SU-DHL-6 (cell line): ENCODE measurements at regions not wholly inside any gene's neighbourhood (a gene's known extent, or its start where the extent isn't known, plus 50 kb on each side); places are given as distances from the start of the nearest gene placed in this dataset.

Experiments
- H2AFZ ChIP-seq: fragments of 200-600 bp; sonication (generic); 2 replicates; pipeline ENCODE4 v1.6.1; 2014; ENCODE audit warnings: low read depth, mild to moderate bottlenecking, moderate library complexity, mixed read lengths, antibody characterized with exemption, low read length; ENCODE audit not compliant: severe bottlenecking
- H3F3A ChIP-seq: fragments of 200-600 bp; shearing (Covaris generic); 2 replicates; pipeline ENCODE4 v1.6.0; 2016; ENCODE audit warnings: antibody characterized with exemption, mild to moderate bottlenecking; ENCODE audit not compliant: insufficient read depth
- H3K27ac ChIP-seq: fragments of 200-600 bp; sonication (generic); 2 replicates; pipeline ENCODE4 v1.5.1; 2016; ENCODE audit warnings: low read depth, mild to moderate bottlenecking, low read length, moderate library complexity, mixed read lengths
- H3K27me3 ChIP-seq: fragments of 200-600 bp; sonication (generic), shearing (Covaris generic); 2 replicates; pipeline ENCODE4 v1.6.0; 2014; ENCODE audit warnings: mild to moderate bottlenecking, low read length
- H3K36me3 ChIP-seq: fragments of 200-600 bp; sonication (generic); 2 replicates; pipeline ENCODE4 v1.6.1; 2014; ENCODE audit warnings: mild to moderate bottlenecking, low read length, mixed read lengths
- H3K4me2 ChIP-seq: fragments of 300-600, 200-600 bp; shearing (Covaris generic), sonication (generic); 2 replicates; pipeline ENCODE4 v1.6.0; 2014; ENCODE audit warnings: low read length, low read depth, mild to moderate bottlenecking; ENCODE audit not compliant: poor library complexity, severe bottlenecking
- H3K4me3 ChIP-seq: fragments of 200-600 bp; sonication (generic); 2 replicates; pipeline ENCODE4 v1.5.1; 2014; ENCODE audit warnings: antibody characterized with exemption, low read length, mild to moderate bottlenecking, mixed read lengths; ENCODE audit not compliant: insufficient read depth, poor library complexity, severe bottlenecking
- H3K79me2 ChIP-seq: fragments of 200-600 bp; sonication (generic); 2 replicates; pipeline ENCODE4 v1.6.1; 2014; ENCODE audit warnings: mild to moderate bottlenecking, low read length, moderate library complexity; ENCODE audit not compliant: insufficient read depth
- H3K9ac ChIP-seq: fragments of 200-600 bp; sonication (generic); 2 replicates; pipeline ENCODE4 v1.7.0; 2014; ENCODE audit warnings: mild to moderate bottlenecking, low read length
- H3K9me2 ChIP-seq: fragments of 200-600 bp; sonication (generic); replicated peaks from 2 replicates; pipeline ENCODE4 v1.6.1; 2014; ENCODE audit warnings: low read length; ENCODE audit not compliant: insufficient read depth
- H3K9me3 ChIP-seq: fragments of 200-600 bp; sonication (generic); 2 replicates; pipeline ENCODE4 v1.6.1; 2014; ENCODE audit warnings: low read length, mixed read lengths; ENCODE audit not compliant: insufficient read depth
- H4K20me1 ChIP-seq: fragments of 200-600 bp; sonication (generic); 2 replicates; pipeline ENCODE4 v1.6.1; 2014; ENCODE audit warnings: low read depth, mild to moderate bottlenecking, antibody characterized with exemption, low read length, moderate library complexity, mixed read lengths
- CTCF ChIP-seq: fragments of 200-600 bp; sonication (generic); IDR thresholded peaks from one replicate; pipeline ENCODE4 v1.5.1; 2017; ENCODE audit warnings: antibody characterized with exemption, mild to moderate bottlenecking, low read length, moderate library complexity; ENCODE audit not compliant: insufficient read depth, poor library complexity, severe bottlenecking
- EZH2phosphoT487 ChIP-seq: fragments of 200-600 bp; sonication (generic), shearing (Covaris generic); conservative IDR thresholded peaks from 2 replicates; pipeline ENCODE4 v1.6.1; 2018; ENCODE audit warnings: mild to moderate bottlenecking, antibody characterized with exemption, low read length, moderate library complexity, mixed read lengths

DNA sequence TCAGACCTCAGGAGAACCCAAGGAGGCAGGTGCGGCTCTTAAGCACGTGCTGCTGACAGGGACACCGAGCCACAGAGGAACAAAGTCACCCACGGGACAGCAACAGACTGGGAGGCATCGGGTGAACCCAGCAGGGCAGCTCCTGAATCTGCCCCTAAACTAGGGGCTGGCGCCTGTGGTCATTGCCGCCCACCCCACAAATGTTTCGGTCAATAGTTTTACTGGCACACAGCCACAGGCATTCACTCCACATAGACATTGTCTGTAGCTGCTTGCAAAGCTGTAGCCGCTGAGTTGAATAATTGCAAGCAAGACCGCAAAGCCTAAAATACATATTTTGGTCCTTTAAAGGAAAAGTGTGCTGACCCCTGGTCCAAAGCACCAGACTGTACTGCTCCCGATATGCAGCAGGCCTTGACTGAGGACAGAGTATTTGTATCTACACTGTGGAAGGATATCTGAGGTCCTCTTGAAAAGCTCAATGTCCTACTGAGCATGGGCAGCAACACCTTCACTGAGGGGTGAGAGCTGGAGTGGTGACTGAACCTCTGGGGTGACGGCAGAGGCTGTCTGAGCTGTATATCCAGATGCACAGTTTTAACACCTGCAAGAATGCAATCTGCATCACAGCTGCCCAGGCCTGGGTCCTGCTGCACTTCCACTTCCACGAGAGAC, 310.3 kb downstream of the THBS2 start:
- H3K9me2 ChIP-seq = no peaks in the 10 kb centered on the region
- H3K27me3 ChIP-seq = no peaks in the 10 kb centered on the region
- H4K20me1 ChIP-seq = no peaks in the 10 kb centered on the region
- no peaks in the 10 kb centered on the region for H3K9me3 ChIP-seq
- no peak overlapping the region for H2AFZ ChIP-seq
- no peaks in the 10 kb centered on the region for H3F3A ChIP-seq
- H3K36me3 ChIP-seq = no peaks in the 10 kb centered on the region
- no peak overlapping the region for H3K27ac ChIP-seq
- TF ChIP-seq CTCF (no peak), EZH2phosphoT487 (no peak)
- no peaks in the 10 kb centered on the region for H3K79me2 ChIP-seq
- H3K4me2 ChIP-seq = no peak overlapping the region
- no peak overlapping the region for H3K4me3 ChIP-seq
- no peak overlapping the region for H3K9ac ChIP-seq

DNA sequence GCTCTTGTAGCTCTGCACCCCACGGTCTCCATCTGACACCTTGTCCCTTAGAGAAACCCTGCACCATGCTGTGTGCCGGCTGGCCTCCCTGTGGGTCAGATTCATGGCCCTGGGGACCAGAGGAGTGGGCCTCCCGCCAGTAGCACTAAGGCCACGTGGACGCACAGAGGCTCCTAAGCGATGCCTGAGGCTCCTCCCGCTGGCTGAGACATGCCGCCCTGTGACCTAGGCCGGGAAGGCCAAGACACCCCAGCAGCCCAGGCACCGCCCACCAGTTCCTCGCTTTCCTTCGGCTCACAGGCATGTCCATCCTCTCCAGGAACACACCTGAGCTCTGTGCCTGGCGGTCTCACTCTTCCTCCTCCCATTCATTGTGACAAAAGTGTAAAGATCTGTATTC, 311.0 kb downstream of the THBS2 start:
- H3K4me2 ChIP-seq = no peak overlapping the region
- H3K9me2 ChIP-seq = no peaks in the 10 kb centered on the region
- no peaks in the 10 kb centered on the region for H3F3A ChIP-seq
- TF ChIP-seq CTCF (no peak), EZH2phosphoT487 (no peak)
- H3K27ac ChIP-seq = no peak overlapping the region
- H4K20me1 ChIP-seq = no peaks in the 10 kb centered on the region
- H3K4me3 ChIP-seq = no peak overlapping the region
- no peaks in the 10 kb centered on the region for H3K9me3 ChIP-seq
- no peaks in the 10 kb centered on the region for H3K27me3 ChIP-seq
- H3K9ac ChIP-seq = no peak overlapping the region
- H3K36me3 ChIP-seq = no peaks in the 10 kb centered on the region
- H3K79me2 ChIP-seq = no peaks in the 10 kb centered on the region
- no peak overlapping the region for H2AFZ ChIP-seq

DNA sequence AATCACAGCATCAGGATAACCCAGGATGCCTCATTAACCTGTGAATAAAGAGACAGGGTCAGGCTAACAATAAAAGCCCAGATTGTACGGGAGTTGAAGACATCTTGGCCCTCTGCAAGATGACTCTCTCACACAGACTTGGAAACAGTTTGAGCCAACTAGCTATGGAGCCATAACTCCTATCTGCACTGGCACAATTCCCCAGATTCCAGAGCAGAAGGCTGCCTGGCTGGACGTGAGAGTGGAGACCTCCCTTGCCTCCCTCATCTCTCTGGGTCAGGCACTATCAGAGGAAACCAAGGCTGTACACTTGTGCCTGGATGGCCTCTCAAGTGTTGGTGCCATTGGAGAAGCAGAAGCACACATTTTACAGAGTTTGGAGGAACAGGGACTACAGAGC, 312.6 kb downstream of the THBS2 start:
- H3K9me3 ChIP-seq = no peaks in the 10 kb centered on the region
- H2AFZ ChIP-seq = no peak overlapping the region
- no peaks in the 10 kb centered on the region for H3K36me3 ChIP-seq
- no peaks in the 10 kb centered on the region for H3K79me2 ChIP-seq
- H3K9me2 ChIP-seq = no peaks in the 10 kb centered on the region
- TF ChIP-seq EZH2phosphoT487 = no peak
- TF ChIP-seq CTCF = no peak
- no peak overlapping the region for H3K4me2 ChIP-seq
- H3K27me3 ChIP-seq = no peaks in the 10 kb centered on the region
- no peak overlapping the region for H3K9ac ChIP-seq
- no peak overlapping the region for H3K4me3 ChIP-seq
- no peaks in the 10 kb centered on the region for H4K20me1 ChIP-seq
- no peaks in the 10 kb centered on the region for H3F3A ChIP-seq
- no peak overlapping the region for H3K27ac ChIP-seq
